ENCODE measurements at regions not wholly inside any gene's neighbourhood (a gene's known extent, or its start where the extent isn't known, plus 50 kb on each side); places are given as distances from the start of the nearest gene placed in this dataset.

- TF ChIP-seq ZNF596 (tag by site-specific recombination; IDR thresholded peaks at IDR 0.05): no peak
- no peak for TF ChIP-seq MZF1 (tag by site-specific recombination; IDR thresholded peaks at IDR 0.05; ENCODE audit: borderline replicate concordance)
- no peak for TF ChIP-seq REST (tag by site-specific recombination; IDR thresholded peaks at IDR 0.05)
- no peak for TF ChIP-seq ZNF843 (tag by site-specific recombination; IDR thresholded peaks at IDR 0.05)
- TF ChIP-seq ZBTB26 (tag by site-specific recombination; optimal IDR thresholded peaks at IDR 0.05): no peak
- TF ChIP-seq ZNF544 (tag by site-specific recombination; IDR thresholded peaks at IDR 0.05): no peak
- no peak for TF ChIP-seq BCL11B (tag by site-specific recombination; IDR thresholded peaks at IDR 0.05; ENCODE audit: low read depth)
Measured at GRCh38 chr6:159640722-159641482, 52.1 kb downstream of the SOD2 start (continued).

GRCh38 chr6:159640322-159640721 is 52.7 kb downstream of the SOD2 start:
- ChIA-PET POLR2A (no interaction called here), CTCF (interaction anchor here (0.7 to 2.7 kb wide), 5 partner anchors 11 to 508 kb away, joined by 3 to 12 read pairs (median 6); no protein-coding TSS in a partner anchor)
- no peak for TF ChIP-seq ZFP37 (tag by site-specific recombination; IDR thresholded peaks at IDR 0.05)
- peaks cover 7% of the 10 kb centered on the region; the same call in 1 of the 2 replicates for H3K4me1 ChIP-seq (ENCODE audit: control insufficient read depth, insufficient read depth, low read length)
- no peaks in the 10 kb centered on the region for H3K36me3 ChIP-seq (ENCODE audit: control insufficient read depth in 2 of 2, insufficient read depth in 1 of 2, low read length in 2 of 2)
- H3K27ac ChIP-seq (ENCODE audit: extremely low read depth, low read depth, low read length): no peak overlapping the region
- no peaks in the 10 kb centered on the region for H3K9me3 ChIP-seq (ENCODE audit: control insufficient read depth, insufficient read depth, low read depth, low read length)
- H3K4me3 ChIP-seq (ENCODE audit: low read depth, low read length): no peak overlapping the region

GRCh38 chr6:159639721-159640120 is 53.3 kb downstream of the SOD2 start:
- H3K27ac ChIP-seq (ENCODE audit: extremely low read depth, low read depth, low read length): no peak overlapping the region
- no peak for TF ChIP-seq ZNF138 (tag by site-specific recombination; IDR thresholded peaks at IDR 0.05; ENCODE audit: borderline replicate concordance)
- TF ChIP-seq WT1 (tag by site-specific recombination; IDR thresholded peaks at IDR 0.05): no peak
- TF ChIP-seq HIC1 (tag by site-specific recombination; IDR thresholded peaks at IDR 0.05): no peak
- no peak for TF ChIP-seq OSR2 (tag by site-specific recombination; IDR thresholded peaks at IDR 0.05)
- TF ChIP-seq SP7 (tag by site-specific recombination; IDR thresholded peaks at IDR 0.05): no peak
- no peak for TF ChIP-seq SETDB1 (IDR thresholded peaks at IDR 0.05; ENCODE audit: insufficient read length, low read length)
- no peak for TF ChIP-seq ZNF544 (tag by site-specific recombination; IDR thresholded peaks at IDR 0.05)
- no peak for TF ChIP-seq REPIN1 (tag by site-specific recombination; IDR thresholded peaks at IDR 0.05; ENCODE audit: low read depth)
- TF ChIP-seq ZNF175 (tag by site-specific recombination; IDR thresholded peaks at IDR 0.05): no peak
- TF ChIP-seq ZNF792 (tag by site-specific recombination; IDR thresholded peaks at IDR 0.05): no peak
- TF ChIP-seq ZBTB17 (tag by site-specific recombination; IDR thresholded peaks at IDR 0.05): no peak
- no peak for TF ChIP-seq ZNF350 (tag by site-specific recombination; IDR thresholded peaks at IDR 0.05)
- TF ChIP-seq ZNF530 (tag by site-specific recombination; IDR thresholded peaks at IDR 0.05; ENCODE audit: low read depth): no peak
- TF ChIP-seq ZNF24 (tag by site-specific recombination; IDR thresholded peaks at IDR 0.05): no peak
- no peak for TF ChIP-seq ELK4 (IDR thresholded peaks at IDR 0.05; ENCODE audit: borderline replicate concordance, low read depth, low read length)
- CTCF ChIA-PET: interaction anchor here (2.1 to 2.7 kb wide), 2 partner anchors 16 to 465 kb away, joined by 8 to 12 read pairs; no protein-coding TSS in a partner anchor
- no peak overlapping the region for H3K4me3 ChIP-seq (ENCODE audit: low read depth, low read length)
- H3K36me3 ChIP-seq (ENCODE audit: control insufficient read depth in 2 of 2, insufficient read depth in 1 of 2, low read length in 2 of 2): no peaks in the 10 kb centered on the region
- H3K9me3 ChIP-seq (ENCODE audit: control insufficient read depth, insufficient read depth, low read depth, low read length): no peaks in the 10 kb centered on the region
- POLR2A ChIA-PET: no interaction called here
- peaks cover 7% of the 10 kb centered on the region; the same call in 1 of the 2 replicates for H3K4me1 ChIP-seq (ENCODE audit: control insufficient read depth, insufficient read depth, low read length)

Data from HEK293 (cell line).